BLaER1 treated with 17β-estradiol and CSF1 and Interleukin-3, amounts not matched to agents 10 nM and 100 nM (cell line): ENCODE measurements at regions not wholly inside any gene's neighbourhood (a gene's known extent, or its start where the extent isn't known, plus 50 kb on each side); places are given as distances from the start of the nearest gene placed in this dataset.
"Not testable (repeated sequence)": the region's sequence is repeated elsewhere in the genome, so short reads cannot be mapped to it uniquely, and the experiment has no call there.

Source experiments
- H3K27ac ChIP-seq, 11 experiments: shearing (Covaris generic); formaldehyde crosslinking; 2 replicates each; pipeline ENCODE4 v1.8.1; 2022
- H3K27me3 ChIP-seq, 11 experiments: shearing (Covaris generic); formaldehyde crosslinking; 2 replicates each; pipeline ENCODE4 v1.8.1; 2022
- H3K36me3 ChIP-seq, 11 experiments: shearing (Covaris generic); formaldehyde crosslinking; 2 replicates each; pipeline ENCODE4 v1.8.1; 2022
- H3K4me1 ChIP-seq, 10 experiments: shearing (Covaris generic); formaldehyde crosslinking; 2 replicates each; pipeline ENCODE4 v1.8.1; 2022
- H3K4me2 ChIP-seq, 11 experiments: shearing (Covaris generic); formaldehyde crosslinking; 2 replicates each; pipeline ENCODE4 v1.8.1; 2022
- H3K4me3 ChIP-seq, 10 experiments: shearing (Covaris generic); formaldehyde crosslinking; 2 replicates each; pipeline ENCODE4 v1.8.1; 2022
- H3K9ac ChIP-seq, 11 experiments: shearing (Covaris generic); formaldehyde crosslinking; 2 replicates each; pipeline ENCODE4 v1.8.1; 2022
- H3K9me3 ChIP-seq, 11 experiments: shearing (Covaris generic); formaldehyde crosslinking; replicated peaks in 1 of 11; 2 replicates each; pipeline ENCODE4 v1.8.1; 2022
- H4K20me1 ChIP-seq, 11 experiments: shearing (Covaris generic); formaldehyde crosslinking; 2 replicates each; pipeline ENCODE4 v1.8.1; 2022

DNA sequence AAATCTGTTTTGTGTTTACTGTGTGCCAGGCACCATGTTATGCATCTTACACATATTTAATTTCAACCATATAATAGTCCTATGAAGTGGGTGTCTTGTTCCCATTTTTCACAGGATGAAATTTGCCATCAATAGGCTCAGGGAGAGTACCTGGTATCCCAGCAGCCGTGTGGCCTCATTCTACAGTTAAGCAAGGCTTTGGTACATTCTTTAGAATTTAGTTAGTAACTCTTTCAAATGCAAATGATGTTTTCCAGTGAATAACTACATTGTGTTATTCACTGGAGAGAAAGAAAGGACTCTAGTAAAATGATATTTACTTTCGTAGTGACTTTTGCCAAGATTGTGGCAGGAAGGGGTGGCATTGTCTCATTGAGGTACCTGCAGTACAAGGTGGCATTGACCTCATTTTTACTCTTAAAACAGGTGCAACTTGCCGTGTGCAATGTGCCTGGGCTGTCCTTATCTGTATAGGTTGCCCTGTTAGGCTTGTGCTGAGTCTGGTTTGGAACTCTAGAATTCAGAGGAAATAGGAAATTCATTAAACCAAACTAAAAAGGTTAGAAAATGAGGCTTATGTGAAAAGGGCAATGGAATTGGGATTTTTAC, 117.4 kb upstream of the NBPF8 start:
- not testable (repeated sequence) for H3K9me3 ChIP-seq, H3K4me2 ChIP-seq, H3K9ac ChIP-seq, H3K36me3 ChIP-seq, H3K27ac ChIP-seq, H3K4me3 ChIP-seq, H4K20me1 ChIP-seq, H3K4me1 ChIP-seq, H3K27me3 ChIP-seq

DNA sequence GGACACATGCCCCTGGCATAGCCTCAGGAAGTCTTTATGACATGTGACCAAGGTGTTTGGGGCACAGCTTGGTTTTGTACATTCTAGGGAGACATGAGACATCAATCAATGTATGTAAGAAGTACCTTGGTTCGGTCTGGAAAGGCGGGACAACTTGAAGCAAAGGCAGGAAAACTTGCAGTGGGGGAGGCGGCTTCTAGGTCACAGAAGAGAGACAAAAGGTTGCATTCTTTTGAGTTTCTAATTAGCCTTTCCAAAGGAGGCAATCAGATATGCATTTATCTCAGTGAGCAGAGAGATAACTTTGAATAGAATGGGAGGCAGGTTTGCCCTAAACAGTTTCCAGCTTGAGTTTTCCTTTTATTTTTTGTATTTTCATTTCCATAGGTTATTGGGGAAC, 113.8 kb upstream of the SEC22B start:
- H3K9ac ChIP-seq, H3K27ac ChIP-seq, H3K4me1 ChIP-seq, H4K20me1 ChIP-seq, H3K4me3 ChIP-seq, H3K27me3 ChIP-seq, H3K9me3 ChIP-seq, H3K36me3 ChIP-seq, H3K4me2 ChIP-seq: not testable (repeated sequence)

GRCh38 chr1:120289601-120290074, 113.3 kb upstream of the SEC22B start:
- H3K36me3 ChIP-seq, H3K4me3 ChIP-seq, H3K27me3 ChIP-seq, H4K20me1 ChIP-seq, H3K9ac ChIP-seq, H3K27ac ChIP-seq, H3K4me2 ChIP-seq, H3K4me1 ChIP-seq, H3K9me3 ChIP-seq: not testable (repeated sequence)

DNA sequence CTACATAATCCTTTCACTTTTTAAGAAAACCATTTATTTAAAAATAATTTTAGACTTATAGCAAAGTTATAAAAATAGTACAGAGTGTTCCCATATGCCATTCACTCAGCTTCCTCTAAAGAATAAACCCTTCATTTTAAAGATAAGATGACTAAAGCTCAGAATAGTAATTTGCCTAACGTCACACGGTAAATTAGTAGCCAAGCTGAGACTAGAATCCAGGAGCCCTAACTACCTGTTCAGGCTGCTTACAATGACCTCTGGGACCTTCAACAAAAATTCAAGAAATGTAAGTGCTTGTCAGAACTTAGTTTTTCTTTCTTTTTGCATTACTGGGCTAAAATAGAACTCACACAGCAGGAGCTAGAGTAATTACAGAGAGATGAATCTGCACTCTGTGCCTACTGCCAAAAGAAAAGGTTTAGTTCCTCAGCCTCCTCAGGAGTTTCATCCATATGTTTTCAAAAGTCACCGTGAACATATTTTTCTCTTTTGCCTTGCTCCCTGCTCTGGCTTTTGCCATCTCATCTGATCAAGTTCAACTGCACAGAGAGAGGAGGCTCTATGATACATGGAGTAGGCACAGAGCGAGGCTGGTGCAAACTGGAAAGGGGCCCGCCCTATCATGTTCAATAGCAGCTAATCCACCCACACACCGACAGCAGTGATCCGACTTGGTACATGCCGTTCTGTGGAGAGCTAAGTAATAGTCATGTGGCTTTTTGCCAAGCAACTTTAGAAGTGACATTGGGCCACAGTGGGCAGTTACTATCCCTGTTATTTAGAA, 112.7 kb upstream of the SEC22B start:
- not testable (repeated sequence) for H3K4me2 ChIP-seq, H3K4me3 ChIP-seq, H4K20me1 ChIP-seq, H3K27me3 ChIP-seq, H3K4me1 ChIP-seq, H3K9me3 ChIP-seq, H3K9ac ChIP-seq, H3K36me3 ChIP-seq, H3K27ac ChIP-seq

DNA sequence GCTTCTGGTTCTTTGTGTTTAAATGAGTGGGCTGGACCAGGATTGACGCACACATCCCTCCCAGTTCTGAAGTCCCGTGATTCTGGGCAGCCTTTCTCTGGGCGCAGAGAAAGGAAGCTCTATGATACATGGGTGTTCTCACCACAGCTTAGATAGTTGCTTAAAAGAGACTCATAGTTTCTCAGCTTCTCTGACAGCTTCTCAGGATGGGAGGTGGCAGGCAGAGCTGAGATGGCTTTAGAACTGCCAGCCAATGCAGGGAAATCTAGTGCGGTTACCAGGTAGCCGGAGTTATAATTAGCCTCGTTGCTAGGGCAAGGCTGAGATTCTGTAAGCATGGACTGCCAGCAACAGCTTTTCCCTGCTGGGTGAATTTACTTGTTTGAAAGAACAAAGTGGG, 111.8 kb upstream of the SEC22B start:
- not testable (repeated sequence) for H3K9me3 ChIP-seq, H3K4me3 ChIP-seq, H3K9ac ChIP-seq, H3K4me1 ChIP-seq, H4K20me1 ChIP-seq, H3K27ac ChIP-seq, H3K27me3 ChIP-seq, H3K4me2 ChIP-seq, H3K36me3 ChIP-seq

- not testable (repeated sequence) for H3K27ac ChIP-seq, H3K9me3 ChIP-seq
Observed at GRCh38 chr1:120282744-120283464, 106.6 kb upstream of the SEC22B start.

DNA sequence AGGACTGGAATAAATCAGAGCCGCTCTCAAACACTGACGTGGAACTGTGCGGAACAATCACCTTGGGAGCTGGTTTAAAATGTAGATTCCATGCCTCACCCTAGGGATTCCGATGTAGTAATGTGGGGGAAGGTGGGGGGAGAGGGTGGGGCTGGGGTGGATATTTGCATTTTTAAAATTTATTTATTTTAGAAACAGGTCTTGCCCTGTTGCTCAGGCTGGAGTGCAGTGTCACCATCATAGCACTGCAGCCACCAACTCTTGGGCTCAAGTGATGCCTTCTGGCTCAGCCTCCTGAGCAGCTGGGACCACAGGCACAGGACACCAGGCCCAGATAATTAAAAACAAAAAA, 101.9 kb upstream of the SEC22B start:
- H3K4me3 ChIP-seq, H3K27ac ChIP-seq, H3K36me3 ChIP-seq, H3K4me2 ChIP-seq, H3K27me3 ChIP-seq, H3K9me3 ChIP-seq, H3K9ac ChIP-seq, H3K4me1 ChIP-seq, H4K20me1 ChIP-seq: not testable (repeated sequence)

More at GRCh38 chr1:120282744-120283464, 106.6 kb upstream of the SEC22B start:
- not testable (repeated sequence) for H3K4me3 ChIP-seq, H3K4me1 ChIP-seq, H3K27me3 ChIP-seq, H4K20me1 ChIP-seq, H3K4me2 ChIP-seq, H3K36me3 ChIP-seq, H3K9ac ChIP-seq

DNA sequence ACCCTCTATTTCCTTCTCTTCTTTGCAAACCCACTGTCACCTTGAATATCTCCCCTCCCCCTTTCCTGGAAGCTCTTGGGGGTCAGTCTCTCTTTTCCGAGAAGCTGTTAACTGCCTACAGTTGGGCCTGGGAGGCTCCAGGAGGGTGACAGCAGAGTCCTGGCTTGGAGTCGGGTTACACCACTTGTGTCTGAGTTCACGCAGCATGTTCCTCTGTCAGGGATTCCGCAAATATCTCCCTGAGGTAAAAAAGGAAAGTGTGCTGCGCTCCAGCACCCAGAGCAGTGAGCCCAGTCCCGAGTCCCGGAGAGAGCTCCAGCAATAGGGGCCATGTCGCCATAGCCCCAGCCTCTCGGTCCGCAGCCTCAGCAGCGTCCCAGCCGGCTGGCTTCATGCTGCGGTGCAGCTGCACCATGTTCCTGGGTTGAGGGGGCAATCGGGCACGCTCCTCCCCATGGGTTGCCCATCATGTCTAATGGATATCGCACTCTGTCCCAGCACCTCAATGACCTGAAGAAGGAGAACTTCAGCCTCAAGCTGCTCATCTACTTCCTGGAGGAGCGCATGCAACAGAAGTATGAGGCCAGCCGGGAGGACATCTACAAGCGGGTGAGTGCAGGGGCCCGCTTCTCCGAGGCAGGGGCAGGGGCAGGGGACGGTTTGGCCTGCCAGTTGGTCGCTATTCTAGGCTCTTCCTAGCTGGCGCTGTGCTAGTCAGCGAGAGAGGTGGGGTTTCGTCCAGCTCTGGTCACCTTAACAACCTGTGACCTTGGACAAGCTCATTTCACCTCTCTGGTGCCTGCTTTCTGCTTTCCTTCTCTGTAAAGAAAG, 101.3 kb upstream of the SEC22B start:
- H3K4me3 ChIP-seq, H3K9ac ChIP-seq, H3K36me3 ChIP-seq, H4K20me1 ChIP-seq, H3K4me1 ChIP-seq, H3K9me3 ChIP-seq, H3K4me2 ChIP-seq, H3K27me3 ChIP-seq, H3K27ac ChIP-seq: not testable (repeated sequence)

DNA sequence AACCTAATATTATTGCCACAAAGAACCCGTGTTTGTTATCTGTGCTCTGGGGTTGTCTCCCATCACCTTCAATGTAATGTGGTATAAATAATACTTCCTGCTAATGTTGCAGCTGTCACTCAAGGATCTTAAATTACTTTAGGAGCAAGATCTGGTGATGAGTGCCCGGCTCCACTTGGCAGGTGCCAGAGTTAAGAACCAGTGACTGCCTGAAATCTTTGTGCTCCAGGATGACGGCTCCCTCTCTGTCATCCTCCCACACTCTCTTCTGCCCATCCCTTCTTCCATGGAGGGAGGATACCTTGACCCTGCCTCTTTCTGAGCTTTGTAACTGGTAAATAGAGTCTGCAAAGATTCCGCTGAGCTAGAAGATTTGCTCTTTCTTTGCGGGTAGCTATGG, 100.4 kb upstream of the SEC22B start:
- not testable (repeated sequence) for H3K27me3 ChIP-seq, H3K4me1 ChIP-seq, H4K20me1 ChIP-seq, H3K9ac ChIP-seq, H3K9me3 ChIP-seq, H3K4me3 ChIP-seq, H3K36me3 ChIP-seq, H3K27ac ChIP-seq, H3K4me2 ChIP-seq

DNA sequence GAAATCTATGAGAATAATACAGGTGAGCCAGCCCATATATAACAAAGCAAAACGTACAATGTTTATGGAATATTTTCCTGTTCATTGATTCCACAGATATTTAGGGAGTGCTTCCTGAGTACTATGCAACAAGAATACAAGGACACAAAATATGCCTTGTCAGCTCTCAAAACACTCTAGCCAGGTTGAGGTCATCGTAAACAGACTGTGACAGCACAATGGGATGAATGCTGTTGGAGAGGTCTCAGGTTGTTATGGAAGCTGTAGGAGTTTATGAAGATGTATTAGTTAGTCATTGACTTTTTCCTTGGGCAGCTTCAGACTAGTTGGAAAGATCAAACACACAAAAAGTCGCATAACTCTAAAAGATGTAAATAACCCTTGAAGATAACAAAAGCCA, 98.1 kb upstream of the SEC22B start:
- not testable (repeated sequence) for H3K4me1 ChIP-seq, H3K27ac ChIP-seq, H4K20me1 ChIP-seq, H3K4me2 ChIP-seq, H3K9ac ChIP-seq, H3K4me3 ChIP-seq, H3K36me3 ChIP-seq, H3K27me3 ChIP-seq, H3K9me3 ChIP-seq

- 0 out of 22 replicates have a peak overlapping the region, but pooled peaks of 1 of the 11 experiments have one; percentile 18 for H3K27ac ChIP-seq
- H3K4me3 ChIP-seq, H3K36me3 ChIP-seq, H3K4me1 ChIP-seq, H3K27me3 ChIP-seq, H3K9ac ChIP-seq, H3K4me2 ChIP-seq, H3K9me3 ChIP-seq, H4K20me1 ChIP-seq: not testable (repeated sequence)
Observed at GRCh38 chr1:120273363-120273762, 97.0 kb upstream of the SEC22B start.

GRCh38 chr1:120272242-120272641, 95.9 kb upstream of the SEC22B start:
- not testable (repeated sequence) for H3K4me3 ChIP-seq, H3K4me2 ChIP-seq, H3K27ac ChIP-seq, H3K27me3 ChIP-seq, H3K4me1 ChIP-seq, H4K20me1 ChIP-seq, H3K36me3 ChIP-seq, H3K9ac ChIP-seq, H3K9me3 ChIP-seq

DNA sequence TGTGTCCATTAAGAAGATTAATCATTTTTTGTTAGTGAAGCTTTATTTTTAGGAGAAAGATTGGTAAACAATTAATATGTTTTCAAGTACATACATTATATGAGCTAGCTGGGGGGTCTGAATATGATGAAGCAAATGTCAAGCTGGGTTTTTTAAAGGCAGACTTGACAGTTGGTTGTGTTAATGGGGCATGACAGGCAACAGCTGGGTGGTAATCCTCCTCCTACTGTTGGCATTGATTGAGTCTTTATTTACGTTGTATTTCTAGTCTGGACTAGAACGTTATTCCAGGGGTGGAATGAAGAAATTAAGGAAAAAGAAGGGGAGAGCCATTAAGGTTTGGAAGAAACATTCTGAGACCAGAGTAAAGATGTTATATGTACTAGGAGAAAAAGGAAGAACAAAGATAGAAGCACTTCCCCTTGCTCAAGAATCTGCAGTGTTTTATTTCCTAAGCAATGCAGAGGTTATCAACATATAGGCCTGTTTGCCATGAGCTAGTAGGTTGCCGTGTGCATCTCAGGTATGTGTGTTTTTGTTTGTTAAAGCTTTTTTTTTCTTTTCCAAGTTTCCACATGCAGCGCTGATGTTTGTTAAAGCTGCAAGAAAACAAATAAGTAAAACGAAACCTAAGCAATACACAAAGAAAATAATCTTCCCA, 95.4 kb upstream of the SEC22B start:
- not testable (repeated sequence) for H3K4me1 ChIP-seq, H3K4me3 ChIP-seq, H3K27me3 ChIP-seq, H4K20me1 ChIP-seq, H3K9ac ChIP-seq, H3K9me3 ChIP-seq, H3K36me3 ChIP-seq, H3K4me2 ChIP-seq, H3K27ac ChIP-seq
